HG03196 (cell line): ENCODE measurements at regions not wholly inside any gene's neighbourhood (a gene's known extent, or its start where the extent isn't known, plus 50 kb on each side); places are given as distances from the start of the nearest gene placed in this dataset.

ENCODE experiments used
- ATAC-seq: cut with Tn5 transposase; IDR thresholded peaks from one replicate; pipeline ENCODE4 v1.9.1; 2021; ENCODE audit not compliant: unreplicated experiment

DNA sequence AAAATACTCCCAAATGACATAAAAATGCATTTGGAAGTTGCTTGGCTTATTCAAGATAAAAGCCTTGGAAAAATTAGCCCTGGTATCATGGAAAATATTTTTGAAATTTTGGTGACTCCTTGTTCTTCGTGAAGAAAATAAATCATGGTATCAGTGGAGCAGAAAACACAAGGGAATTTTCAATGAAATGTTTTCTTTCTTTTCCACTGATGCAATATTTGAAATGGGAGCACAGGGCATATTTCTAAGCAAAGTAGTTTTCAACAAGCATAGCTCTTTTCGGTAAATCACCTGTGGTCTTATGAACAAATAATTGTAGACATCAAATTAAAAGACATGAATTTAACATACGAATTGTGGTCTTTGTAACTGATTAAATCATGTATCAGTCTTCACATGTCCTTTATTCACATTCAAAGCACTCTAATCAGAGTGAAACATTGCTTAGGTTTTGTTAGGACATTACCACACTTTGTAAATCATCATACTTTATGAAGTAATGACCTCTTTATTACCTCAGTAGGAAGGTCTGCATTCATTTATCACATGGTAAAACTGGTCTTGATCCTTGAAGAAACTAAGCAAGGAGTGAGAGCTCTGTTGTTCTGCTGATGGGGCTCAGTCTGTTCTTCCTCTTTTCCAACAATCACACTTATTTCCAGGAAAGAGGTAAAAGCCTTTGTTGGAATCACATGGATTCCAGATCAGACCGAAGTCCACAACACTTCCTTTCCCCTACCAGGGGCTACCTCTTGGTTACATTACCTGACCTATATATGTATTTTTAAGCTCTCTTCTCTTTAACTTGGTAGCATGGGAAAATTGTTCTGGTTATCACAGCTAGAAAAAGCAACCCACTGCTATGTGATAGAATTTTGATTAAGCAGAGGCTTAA is 413.5 kb upstream of the THBS1 start:
- ATAC-seq = no peak

DNA sequence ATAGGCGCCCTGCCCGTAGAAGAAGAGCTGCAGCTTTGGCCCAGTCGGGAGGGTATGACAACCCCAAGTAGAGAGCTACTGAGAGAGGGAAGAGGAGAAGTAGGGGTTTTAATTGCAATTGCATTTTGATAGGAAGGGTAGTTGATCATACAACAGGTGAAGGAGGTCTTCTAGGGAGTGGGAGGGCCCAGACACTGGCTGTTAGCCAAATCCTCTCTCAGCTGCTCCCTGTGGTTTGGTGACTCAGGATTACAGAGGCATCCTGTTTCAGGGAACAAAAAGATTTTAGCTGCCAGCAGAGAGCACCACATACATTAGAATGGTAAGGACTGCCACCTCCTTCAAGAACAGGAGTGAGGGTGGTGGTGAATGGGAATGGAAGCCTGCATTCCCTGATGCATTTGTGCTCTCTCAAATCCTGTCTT is 408.9 kb upstream of the THBS1 start:
- no peak for ATAC-seq

DNA sequence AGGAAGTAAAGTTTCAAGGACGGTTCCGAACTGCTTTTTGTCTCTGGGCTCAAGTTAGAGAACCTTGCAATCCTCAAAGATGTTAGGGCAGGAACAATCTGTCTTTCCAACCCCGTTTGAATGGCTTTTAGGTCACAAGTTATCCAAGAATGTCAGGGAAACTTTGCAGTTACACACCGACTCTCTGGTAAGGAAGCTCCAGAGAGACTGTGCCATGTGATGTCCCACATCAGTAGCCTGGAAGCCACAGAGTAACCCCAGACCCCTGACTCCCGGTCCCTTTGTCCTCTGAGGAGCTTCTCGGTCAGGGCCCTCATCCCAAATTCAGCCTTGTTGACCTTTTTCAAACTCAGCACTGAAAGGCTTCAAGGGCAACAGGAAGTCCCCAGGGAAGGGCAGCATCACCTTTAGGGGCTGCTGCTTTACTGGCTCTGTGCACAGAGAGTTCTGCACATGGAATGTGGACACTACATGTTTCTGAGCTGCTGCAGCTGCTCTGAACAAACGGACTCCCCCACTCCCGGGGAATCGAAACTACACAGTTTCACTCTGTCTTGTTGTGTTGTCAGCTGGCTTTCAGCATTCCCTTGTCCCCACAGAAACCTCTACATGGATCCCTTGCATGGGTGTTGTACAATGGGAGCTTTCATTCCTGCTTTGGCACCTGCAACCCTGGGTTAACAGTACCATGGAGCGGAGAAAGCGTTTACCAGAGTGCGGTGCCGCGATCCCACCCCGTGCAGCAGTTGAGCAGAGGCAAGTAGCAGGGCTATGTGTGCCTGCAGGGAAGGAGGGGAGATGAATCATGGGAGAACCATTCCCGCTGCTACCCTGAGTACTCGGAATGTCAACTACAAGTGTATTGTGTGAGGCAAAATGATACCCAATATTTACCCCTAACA is 408.2 kb upstream of the THBS1 start:
- ATAC-seq = no peak

DNA sequence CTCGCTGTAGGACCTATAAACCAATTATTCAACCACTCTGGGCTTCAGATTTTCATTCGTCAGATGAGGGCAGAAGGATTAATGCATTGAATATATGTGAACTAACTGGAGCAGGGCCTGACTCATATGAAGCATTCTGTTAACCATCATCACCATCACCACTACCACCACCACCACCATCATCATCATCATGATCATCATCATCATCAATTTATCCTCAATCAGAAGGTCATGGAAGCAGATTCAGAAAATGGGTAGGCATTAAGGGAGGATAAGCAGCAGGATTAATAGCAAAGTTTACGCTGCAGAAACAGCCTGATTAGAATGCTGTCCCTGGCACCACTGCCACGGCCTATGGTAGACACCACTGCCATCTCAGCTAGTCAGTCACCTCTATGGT is 407.5 kb upstream of the THBS1 start:
- no peak for ATAC-seq

DNA sequence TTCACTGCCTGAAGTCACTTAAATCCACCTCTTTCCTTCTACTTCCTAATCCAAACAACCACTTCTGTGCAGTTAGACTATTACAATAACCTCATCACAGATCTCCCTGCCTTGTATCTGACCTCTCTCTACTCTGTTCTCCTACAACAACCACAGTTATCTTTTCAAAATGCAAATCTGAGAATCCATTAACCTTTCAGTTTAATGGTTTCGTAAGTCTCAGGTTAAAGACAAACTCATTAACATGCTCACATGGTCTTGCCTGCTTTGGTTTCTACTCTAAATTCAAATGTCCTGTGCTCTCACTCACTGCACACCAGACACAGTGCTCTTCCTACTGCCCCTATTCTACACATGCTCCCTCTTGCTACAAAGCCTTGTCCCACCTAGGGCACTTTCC is 406.5 kb upstream of the THBS1 start:
- no peak for ATAC-seq

DNA sequence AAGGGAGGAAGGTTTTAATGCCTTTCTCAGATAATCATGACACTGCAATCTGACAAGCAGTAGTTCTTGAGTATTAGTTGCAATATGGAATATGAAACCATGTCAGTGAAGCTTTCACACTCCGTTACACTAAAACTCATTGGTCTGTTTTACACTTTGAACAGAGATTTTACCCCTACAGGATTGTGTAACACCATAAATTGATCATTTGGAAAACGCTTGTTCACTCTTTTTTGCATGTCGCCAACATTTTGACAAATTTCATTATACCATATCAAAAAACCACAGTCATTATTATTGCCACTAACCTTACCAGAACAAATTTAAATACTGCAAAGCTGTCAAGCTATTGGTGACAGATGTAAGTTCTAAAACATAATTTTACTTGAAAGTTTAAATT is 404.8 kb upstream of the THBS1 start:
- ATAC-seq = no peak

DNA sequence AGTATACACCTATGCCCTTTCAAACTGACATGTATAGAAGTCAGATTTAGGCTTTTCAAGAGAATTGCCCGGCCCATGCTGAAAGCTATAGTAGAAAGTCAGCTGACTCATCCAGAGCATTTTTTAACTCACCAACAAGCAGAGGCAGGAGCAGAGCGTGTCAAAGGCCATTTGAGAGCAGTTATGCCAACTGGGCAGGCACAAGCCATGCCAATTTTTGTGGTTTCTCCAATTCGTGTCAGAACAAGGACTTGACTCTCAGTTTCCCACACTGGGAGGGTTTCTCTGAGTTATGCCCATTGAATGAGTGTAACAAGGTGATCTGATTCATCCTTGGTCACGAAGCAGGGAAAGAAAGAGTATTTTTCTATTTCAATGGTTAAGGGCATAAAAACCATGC is 403.3 kb upstream of the THBS1 start:
- ATAC-seq = no peak

DNA sequence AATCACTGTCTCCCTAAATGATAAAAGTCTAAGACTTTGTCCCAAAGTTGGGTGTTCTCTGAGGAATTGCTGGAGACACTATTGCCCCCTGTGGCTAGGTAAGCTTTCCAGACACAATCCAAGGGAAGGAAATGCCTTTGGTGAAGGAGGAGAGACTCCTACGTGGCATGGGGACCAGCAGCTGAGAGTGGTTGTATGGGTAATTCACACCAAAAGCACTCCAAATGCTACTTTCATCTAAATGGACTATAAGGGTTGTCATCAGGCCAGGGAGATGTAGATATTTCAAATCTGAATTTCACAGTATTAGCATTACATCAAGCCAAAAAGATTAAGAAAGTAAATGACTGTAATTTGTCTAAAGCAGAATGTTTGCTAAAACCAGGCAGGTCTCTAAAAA is 400.8 kb upstream of the THBS1 start:
- ATAC-seq = no peak

DNA sequence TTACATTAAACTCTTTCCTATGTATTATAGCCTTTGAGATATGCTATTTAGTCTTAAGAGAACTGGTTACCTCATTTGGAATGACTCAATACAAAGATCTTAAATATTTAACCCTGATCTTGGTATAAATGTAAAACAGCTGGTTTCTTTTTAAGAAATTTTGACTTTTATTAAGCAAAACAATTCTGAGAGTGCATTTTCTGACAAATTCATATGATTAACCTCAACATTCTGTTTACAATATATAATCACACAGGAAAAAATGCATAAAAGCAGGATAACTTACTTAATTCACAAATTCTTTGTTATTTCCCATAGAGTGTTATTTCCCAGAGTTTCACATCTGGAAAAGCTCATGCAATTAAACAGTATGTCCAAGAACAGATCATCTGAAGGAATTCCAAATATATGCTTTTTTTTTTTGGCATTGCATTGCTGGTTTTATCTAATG is 400.4 kb upstream of the THBS1 start:
- no peak for ATAC-seq

DNA sequence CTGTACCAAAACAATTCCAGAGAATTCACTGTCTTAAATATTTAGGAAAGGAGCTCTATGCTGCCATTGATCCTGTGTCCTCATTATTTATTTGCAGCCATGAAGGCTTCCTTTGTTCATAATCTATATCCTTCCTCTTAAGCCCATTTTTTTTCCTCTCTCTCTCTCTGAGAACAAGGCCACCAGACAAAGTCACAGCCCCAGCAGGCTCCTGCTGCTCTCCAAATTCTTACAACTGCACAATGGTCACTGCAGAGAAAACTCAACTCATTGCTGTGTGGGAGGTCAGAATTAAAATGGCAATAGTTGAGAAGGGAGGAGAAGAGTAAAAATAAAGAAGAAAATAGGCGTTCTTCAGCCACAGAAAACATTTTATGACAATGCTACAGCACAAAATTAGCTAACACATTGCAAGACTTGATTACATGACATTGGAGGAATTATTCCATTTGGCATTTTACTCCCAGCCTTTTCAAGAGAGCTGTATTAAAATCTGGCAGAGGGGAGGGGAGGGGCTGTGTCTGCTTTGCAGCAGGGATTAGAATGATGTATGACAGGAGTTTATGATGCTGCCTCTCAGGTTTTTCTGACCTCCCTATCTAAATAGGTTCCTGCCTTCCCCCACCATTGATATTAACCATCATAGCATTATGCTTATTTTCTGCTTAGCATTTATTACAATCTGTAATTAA is 399.7 kb upstream of the THBS1 start:
- no peak for ATAC-seq

DNA sequence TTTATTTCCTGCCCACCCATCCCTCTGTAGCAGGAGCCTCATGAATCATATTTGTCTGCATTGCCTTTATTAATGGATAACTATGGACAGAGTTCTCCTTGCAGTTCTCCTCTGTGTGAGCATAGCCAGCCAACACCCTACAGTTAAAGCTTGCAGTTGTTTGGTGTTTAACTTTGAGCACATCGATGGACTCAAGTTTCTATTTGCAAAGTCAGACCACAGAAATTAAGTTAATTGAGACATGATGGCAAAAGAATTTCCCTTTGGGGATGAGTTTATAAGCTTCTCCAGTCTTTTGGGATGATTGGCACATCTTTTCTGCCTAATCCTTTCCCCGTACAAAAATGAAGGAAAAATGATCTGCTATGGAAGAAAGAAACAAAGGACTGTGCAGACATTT is 398.9 kb upstream of the THBS1 start:
- no peak for ATAC-seq

DNA sequence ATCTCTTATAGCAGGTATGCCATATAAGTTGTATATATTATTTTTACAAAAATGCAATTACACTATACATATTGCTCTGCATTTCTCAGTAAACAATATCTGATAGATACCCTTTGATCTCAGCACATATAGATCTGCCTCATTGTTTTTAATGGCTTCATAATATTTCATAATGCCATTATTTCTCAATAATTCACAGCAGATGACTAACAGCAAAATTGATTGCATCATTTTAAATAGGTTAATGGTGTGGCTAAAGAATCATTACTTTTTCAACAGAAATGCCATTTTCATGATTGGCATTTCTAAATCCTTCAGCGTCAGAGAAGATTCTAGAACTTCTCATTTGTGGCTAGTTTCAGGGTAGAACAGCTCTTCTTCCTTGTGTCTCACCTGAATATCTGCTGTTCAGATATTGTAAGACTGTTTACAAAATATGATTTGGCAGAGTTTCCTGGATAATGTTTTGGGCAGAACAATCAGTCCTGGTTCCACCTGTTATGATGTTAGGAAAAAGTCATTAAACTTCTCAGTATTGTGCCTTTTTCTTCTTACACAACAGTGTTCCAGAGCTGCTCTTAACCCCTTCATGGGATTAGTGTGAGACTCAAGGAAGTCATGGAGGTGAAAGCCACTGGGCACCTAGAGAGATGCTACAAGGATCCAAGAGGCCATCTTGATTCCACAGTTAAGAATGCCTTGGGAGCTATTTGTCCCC is 397.6 kb upstream of the THBS1 start:
- no peak for ATAC-seq

DNA sequence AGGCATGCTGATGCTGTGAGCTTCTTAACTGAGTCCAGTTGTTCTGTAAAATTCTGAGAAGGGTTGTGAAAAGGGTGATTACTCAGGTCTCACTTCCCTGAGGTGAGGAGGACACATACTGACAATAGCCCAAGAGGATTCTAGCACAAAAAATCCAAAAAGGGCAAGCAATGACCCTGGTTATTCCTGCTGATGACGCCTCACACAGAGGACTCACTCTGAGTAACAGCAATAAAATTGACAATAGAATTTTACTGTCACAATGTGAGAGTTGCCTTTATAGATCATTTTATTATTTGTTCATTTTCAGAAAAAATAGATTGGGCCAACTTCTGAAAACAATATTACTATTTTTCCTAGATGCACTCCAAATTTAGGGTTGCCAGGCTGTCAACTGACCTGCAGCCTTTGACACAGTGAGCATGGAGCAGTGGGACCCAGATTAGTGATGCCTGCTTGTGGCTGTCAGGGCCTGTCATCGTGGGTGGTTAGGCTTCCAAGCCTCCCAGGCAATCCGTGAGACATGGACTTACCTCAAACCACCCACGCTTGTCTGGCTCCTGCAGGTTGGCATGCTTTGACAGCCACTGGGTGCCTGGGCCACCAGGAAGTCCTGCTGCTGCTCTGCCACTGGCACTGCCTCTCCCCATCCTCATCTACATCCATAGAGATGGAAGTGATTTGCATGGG is 396.0 kb upstream of the THBS1 start:
- no peak for ATAC-seq

DNA sequence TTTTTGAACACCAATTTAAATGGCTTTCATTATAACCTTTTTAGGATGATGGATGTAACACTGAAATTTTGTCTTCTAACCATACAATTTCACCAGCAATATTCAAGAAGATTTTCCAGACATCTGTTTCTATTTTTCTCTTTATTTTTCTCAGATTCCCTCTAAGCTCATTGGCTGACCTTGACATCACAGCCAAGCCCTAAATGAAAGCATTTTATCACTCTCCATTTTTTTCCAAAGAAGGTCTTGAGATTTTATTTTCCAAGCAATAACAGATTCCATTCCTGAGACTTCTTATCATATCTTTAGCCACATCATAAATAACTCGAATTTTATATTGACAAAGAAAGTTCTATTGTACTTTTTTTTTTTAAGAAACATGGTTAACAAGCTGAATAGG is 392.6 kb upstream of the THBS1 start:
- no peak for ATAC-seq

DNA sequence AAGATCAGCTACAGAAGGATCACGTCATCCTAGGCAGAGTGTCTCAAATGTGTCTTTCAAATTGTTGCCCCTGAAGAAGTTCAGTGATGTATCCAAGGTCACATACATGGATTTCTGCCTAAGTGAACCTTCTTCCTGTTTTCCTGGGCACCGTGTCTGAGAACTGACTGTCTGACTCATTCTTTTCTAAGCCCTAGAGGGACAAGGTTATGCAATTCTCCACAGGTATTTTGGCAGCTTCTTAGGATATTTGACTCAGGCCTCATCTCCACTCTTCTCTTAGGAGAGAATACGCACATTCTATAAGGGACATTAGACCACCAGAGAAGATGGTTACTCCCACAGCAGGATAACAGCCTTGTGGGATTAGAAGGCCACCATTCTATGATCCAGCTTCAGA is 391.9 kb upstream of the THBS1 start:
- no peak for ATAC-seq

DNA sequence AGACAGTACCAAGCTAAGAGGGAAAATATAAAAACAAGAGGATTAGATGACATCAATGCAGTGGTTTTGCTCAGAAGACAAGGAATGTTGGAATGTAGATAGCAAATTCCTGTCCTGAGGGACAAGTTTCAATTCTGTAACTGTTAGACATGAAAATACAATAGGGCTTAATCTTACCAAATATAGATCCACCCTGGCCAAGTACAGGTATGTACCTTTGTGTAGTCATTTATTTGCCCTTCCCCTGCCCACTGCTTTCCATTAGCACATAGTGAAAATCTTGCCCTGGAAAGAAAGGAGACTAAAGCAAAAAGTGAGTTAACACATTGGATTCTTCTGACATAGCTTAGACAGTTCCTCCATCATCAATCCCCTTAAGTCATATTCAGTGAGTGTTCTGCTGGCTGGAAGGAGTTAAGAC is 389.0 kb upstream of the THBS1 start:
- no peak for ATAC-seq

DNA sequence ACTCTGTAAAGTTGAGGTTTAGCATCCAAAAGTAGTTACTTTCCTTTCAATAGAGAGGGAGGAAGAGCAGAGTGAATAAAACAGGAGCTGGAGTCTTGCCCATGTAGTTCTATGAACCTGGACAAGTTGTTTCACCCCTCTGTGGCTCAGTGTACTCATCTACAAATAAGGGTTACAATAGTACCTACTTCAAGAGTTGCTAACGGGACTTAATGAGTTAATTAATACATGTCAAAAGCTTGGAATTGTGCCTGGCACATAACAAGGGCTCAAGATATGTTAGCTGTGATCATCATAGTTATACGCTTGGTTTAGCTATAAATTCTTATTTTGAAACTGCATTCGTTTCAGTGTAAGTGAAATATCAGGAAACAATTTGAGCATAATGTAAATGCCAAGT is 388.5 kb upstream of the THBS1 start:
- no peak for ATAC-seq

DNA sequence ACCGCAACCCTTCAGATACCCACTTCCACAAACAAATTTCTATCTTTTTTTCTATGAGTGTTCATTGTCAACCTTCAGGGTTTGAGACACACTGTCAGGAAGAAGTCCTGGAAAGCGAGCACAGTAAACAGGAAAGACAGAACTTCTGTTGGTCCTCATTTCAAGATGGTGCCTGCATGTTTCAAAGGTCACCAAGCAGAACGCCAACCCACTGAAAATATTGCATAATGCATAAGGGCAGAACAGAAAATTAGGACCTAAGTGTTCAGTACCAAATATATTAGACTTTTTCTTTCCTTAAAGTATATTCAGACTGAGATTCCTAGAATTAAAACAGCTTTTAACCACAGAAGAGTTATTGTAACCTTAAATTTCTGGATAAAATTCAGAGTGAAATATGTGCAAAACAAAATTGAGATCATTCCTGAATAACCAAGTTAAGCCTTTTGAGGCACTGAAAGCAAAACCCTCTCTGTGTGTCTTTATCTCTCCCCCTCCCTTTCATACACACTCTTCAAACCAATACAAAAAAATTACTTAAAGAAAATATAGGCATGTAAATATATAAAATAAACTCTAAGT is 387.8 kb upstream of the THBS1 start:
- ATAC-seq = no peak

DNA sequence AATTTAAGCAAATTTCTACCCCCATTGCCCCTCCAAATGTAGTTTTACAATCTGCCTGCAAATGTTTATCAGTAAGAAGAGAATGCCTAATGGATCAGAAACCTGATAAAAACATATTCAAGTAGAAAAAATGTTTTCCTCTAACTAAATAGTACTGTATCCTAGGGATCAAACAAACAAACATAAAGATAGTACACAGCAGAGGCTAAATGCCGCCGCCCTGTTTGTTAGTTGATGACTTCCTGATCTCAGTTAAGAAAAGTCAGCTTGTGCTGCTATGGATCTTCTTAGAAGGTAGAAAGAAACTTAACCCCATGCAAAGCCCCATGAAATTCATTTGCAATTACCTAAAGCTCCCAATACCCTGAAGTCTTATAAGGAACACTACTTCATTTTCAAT is 387.3 kb upstream of the THBS1 start:
- no peak for ATAC-seq
